WERI-Rb-1 (cell line): ENCODE measurements at regions not wholly inside any gene's neighbourhood (a gene's known extent, or its start where the extent isn't known, plus 50 kb on each side); places are given as distances from the start of the nearest gene placed in this dataset.

Experiments
- DNase-seq: peaks from one replicate; pipeline ENCODE4 v3.0.0-alpha.2; 2020
- H3K27ac ChIP-seq: fragments of 250-450 bp; sonication (Bioruptor Pico); 2 replicates; pipeline ENCODE4 v1.5.1; 2020; ENCODE audit warnings: mild to moderate bottlenecking, moderate library complexity
- H3K27me3 ChIP-seq: fragments of 250-450 bp; sonication (Bioruptor Pico); 2 replicates; pipeline ENCODE4 v1.5.1; 2021; ENCODE audit warnings: mild to moderate bottlenecking, low read depth, moderate library complexity; ENCODE audit not compliant: insufficient read depth, severe bottlenecking
- H3K36me3 ChIP-seq: fragments of 250-450 bp; sonication (Bioruptor Pico); 2 replicates; pipeline ENCODE4 v1.5.1; 2020; ENCODE audit warnings: mild to moderate bottlenecking, moderate library complexity
- H3K4me3 ChIP-seq: 2 replicates; pipeline ENCODE4 v1.5.1; 2011; ENCODE audit warnings: low read depth, mild to moderate bottlenecking, control low read depth, low read length
- H3K9me3 ChIP-seq: fragments of 250-450 bp; sonication (Bioruptor Pico); 2 replicates; pipeline ENCODE4 v1.5.1; 2021; ENCODE audit warnings: mild to moderate bottlenecking, moderate library complexity; ENCODE audit not compliant: severe bottlenecking
- CTCF ChIP-seq: IDR thresholded peaks from 2 replicates; pipeline ENCODE4 v1.5.1; 2011; ENCODE audit warnings: low read depth, mild to moderate bottlenecking, control low read depth, inconsistent platforms, low read length

GRCh38 chr7:125444864-125445263 lies 515.2 kb upstream of the POT1 start:
- no peaks in the 10 kb centered on the region for H3K36me3 ChIP-seq

GRCh38 chr7:125436220-125436619 lies 506.6 kb upstream of the POT1 start:
- no peak overlapping the region for H3K27ac ChIP-seq
- H3K36me3 ChIP-seq = no peaks in the 10 kb centered on the region
- H3K27me3 ChIP-seq = no peaks in the 10 kb centered on the region
- H3K4me3 ChIP-seq = no peak overlapping the region
- no peaks in the 10 kb centered on the region for H3K9me3 ChIP-seq
- TF ChIP-seq CTCF = no peak
- DNase-seq = no peak

More at GRCh38 chr7:125444864-125445263, 515.2 kb upstream of the POT1 start:
- no peaks in the 10 kb centered on the region for H3K9me3 ChIP-seq
- no peak for TF ChIP-seq CTCF
- DNase-seq = no peak
- no peak overlapping the region for H3K27ac ChIP-seq
- H3K4me3 ChIP-seq = no peak overlapping the region
- H3K27me3 ChIP-seq = no peaks in the 10 kb centered on the region

- no peak overlapping the region for H3K4me3 ChIP-seq
- no peaks in the 10 kb centered on the region for H3K9me3 ChIP-seq
- no peak for DNase-seq
- H3K27ac ChIP-seq = no peak overlapping the region
- no peak for TF ChIP-seq CTCF
- no peaks in the 10 kb centered on the region for H3K27me3 ChIP-seq
- H3K36me3 ChIP-seq = no peaks in the 10 kb centered on the region
Observed at GRCh38 chr7:125431349-125431748, 501.7 kb upstream of the POT1 start.

GRCh38 chr7:125430013-125430412 lies 500.4 kb upstream of the POT1 start:
- DNase-seq = no peak
- Histone ChIP-seq H3K4me3 (no peak overlapping the region), H3K27ac (no peak overlapping the region), H3K9me3 (no peaks in the 10 kb centered on the region), H3K36me3 (no peaks in the 10 kb centered on the region), H3K27me3 (no peaks in the 10 kb centered on the region)
- TF ChIP-seq CTCF = no peak

GRCh38 chr7:125427676-125428075 lies 498.1 kb upstream of the POT1 start:
- H3K27me3 ChIP-seq = no peaks in the 10 kb centered on the region
- no peak for TF ChIP-seq CTCF
- no peaks in the 10 kb centered on the region for H3K9me3 ChIP-seq
- no peak overlapping the region for H3K27ac ChIP-seq
- DNase-seq = no peak
- H3K4me3 ChIP-seq = no peak overlapping the region
- no peaks in the 10 kb centered on the region for H3K36me3 ChIP-seq

- no peak overlapping the region for H3K27ac ChIP-seq
- H3K27me3 ChIP-seq = no peaks in the 10 kb centered on the region
- no peak overlapping the region for H3K4me3 ChIP-seq
- no peak for TF ChIP-seq CTCF
- no peaks in the 10 kb centered on the region for H3K36me3 ChIP-seq
- no peak for DNase-seq
- no peaks in the 10 kb centered on the region for H3K9me3 ChIP-seq
Observed at GRCh38 chr7:125425506-125425905, 495.9 kb upstream of the POT1 start.
